Cardiac fibroblast (primary cell): ENCODE measurements at regions not wholly inside any gene's neighbourhood (a gene's known extent, or its start where the extent isn't known, plus 50 kb on each side); places are given as distances from the start of the nearest gene placed in this dataset.
A peak's percentile ranks its signal among the peaks of the same experiment; 100 is the strongest.

Experiments used
- DNase-seq, 2 donors: peaks; one replicate each; pipeline versions ENCODE4 v3.0.0 to v3.0.0-alpha.2; 2010; ENCODE audit warnings: low read depth in 2 of 2
- H3K4me3 ChIP-seq, 2 donors: replicated peaks in 1 of 2; 1 replicate in 1 of 2; 2 replicates in 1 of 2; pipeline ENCODE4 v1.5.1; 2011; ENCODE audit warnings: low read depth in 2 of 2, low read length in 2 of 2, mild to moderate bottlenecking in 2 of 2, moderate library complexity in 1 of 2
- CTCF ChIP-seq: IDR thresholded peaks from one replicate; pipeline ENCODE4 v1.5.1; 2011; ENCODE audit warnings: low read depth, mild to moderate bottlenecking, low read length, inconsistent platforms

- no peak for DNase-seq
- no peak overlapping the region for H3K4me3 ChIP-seq
- TF ChIP-seq CTCF: no peak
These were observed 447.1 kb upstream of the AMOT start for GRCh38 chrX:113287761-113288160.

- no peak for DNase-seq
- no peak for TF ChIP-seq CTCF
These were observed 435.2 kb upstream of the AMOT start for GRCh38 chrX:113275804-113276203.

GRCh38 chrX:113274791-113275190 is 434.2 kb upstream of the AMOT start:
- H3K4me3 ChIP-seq: no peak overlapping the region
- DNase-seq: no peak
- TF ChIP-seq CTCF: no peak

More at GRCh38 chrX:113275804-113276203, 435.2 kb upstream of the AMOT start:
- no peak overlapping the region for H3K4me3 ChIP-seq

GRCh38 chrX:113274345-113274744 is 433.7 kb upstream of the AMOT start:
- H3K4me3 ChIP-seq: no peak overlapping the region
- no peak for TF ChIP-seq CTCF
- DNase-seq: no peak

- DNase-seq: no peak
- no peak for TF ChIP-seq CTCF
These were observed 428.6 kb upstream of the AMOT start for GRCh38 chrX:113269203-113269602.

GRCh38 chrX:113260474-113260873 is 419.8 kb upstream of the AMOT start:
- peak; percentile 26 for TF ChIP-seq CTCF
- H3K4me3 ChIP-seq: no peak overlapping the region
- peak; percentile 0 to 8 for DNase-seq

More at GRCh38 chrX:113269203-113269602, 428.6 kb upstream of the AMOT start:
- H3K4me3 ChIP-seq: no peak overlapping the region

- DNase-seq: no peak
- no peak for TF ChIP-seq CTCF
- no peak overlapping the region for H3K4me3 ChIP-seq
These were observed 381.7 kb upstream of the AMOT start for GRCh38 chrX:113222305-113222704.
